HepG2 (cell line): ENCODE measurements at regions not wholly inside any gene's neighbourhood (a gene's known extent, or its start where the extent isn't known, plus 50 kb on each side); places are given as distances from the start of the nearest gene placed in this dataset.

Experiments used
- HOXA5 ChIP-seq: sonication (generic); formaldehyde crosslinking; IDR thresholded peaks from 2 replicates; pipeline ENCODE4 v1.4.0; 2020; ENCODE audit warnings: missing genetic modification reagents
- HOXA9 ChIP-seq: sonication (generic); formaldehyde crosslinking; IDR thresholded peaks from 2 replicates; pipeline ENCODE4 v1.8.1; 2022; ENCODE audit warnings: missing genetic modification reagents, mild to moderate bottlenecking, moderate library complexity, borderline replicate concordance
- KDM3A ChIP-seq: IDR thresholded peaks from 2 replicates; pipeline ENCODE4 v1.6.1; 2018; ENCODE audit warnings: low read depth, missing compliant biosample characterization
- KMT2B ChIP-seq: IDR thresholded peaks from 2 replicates; pipeline ENCODE4 v1.6.1; 2016; ENCODE audit warnings: missing genetic modification reagents, missing compliant biosample characterization
- MIER3 ChIP-seq: IDR thresholded peaks from 2 replicates; pipeline ENCODE4 v1.6.1; 2016; ENCODE audit warnings: missing compliant biosample characterization, borderline replicate concordance
- MYC ChIP-seq: sonication (generic); formaldehyde crosslinking; IDR thresholded peaks from 2 replicates; pipeline ENCODE4 v1.9.0; 2021; ENCODE audit warnings: missing genetic modification reagents, borderline replicate concordance
- NFKB2 ChIP-seq: sonication (generic); formaldehyde crosslinking; IDR thresholded peaks from 2 replicates; pipeline ENCODE4 v1.4.0; 2020; ENCODE audit warnings: missing genetic modification reagents, borderline replicate concordance
- NFYB ChIP-seq: sonication (generic); formaldehyde crosslinking; IDR thresholded peaks from 2 replicates; pipeline ENCODE4 v1.4.0; 2020; ENCODE audit warnings: missing genetic modification reagents
- PHF20 ChIP-seq: sonication (generic); formaldehyde crosslinking; IDR thresholded peaks from 2 replicates; pipeline ENCODE4 v1.5.0; 2020; ENCODE audit warnings: mild to moderate bottlenecking, missing genetic modification reagents
- RFXAP ChIP-seq: sonication (generic); formaldehyde crosslinking; IDR thresholded peaks from 2 replicates; pipeline ENCODE4 v1.4.0; 2020; ENCODE audit warnings: missing genetic modification reagents, borderline replicate concordance
- STAG1 ChIP-seq: sonication (generic); formaldehyde crosslinking; IDR thresholded peaks from 2 replicates; pipeline ENCODE4 v1.4.0; 2020; ENCODE audit warnings: missing genetic modification reagents
- ZBTB38 ChIP-seq: sonication (generic); formaldehyde crosslinking; IDR thresholded peaks from 2 replicates; pipeline ENCODE4 v1.5.1; 2020; ENCODE audit warnings: mild to moderate bottlenecking, missing genetic modification reagents
- ZMYM3 ChIP-seq: sonication (generic); formaldehyde crosslinking; IDR thresholded peaks from 2 replicates; pipeline ENCODE4 v1.5.1; 2020; ENCODE audit warnings: mild to moderate bottlenecking, missing genetic modification reagents
- ZNF136 ChIP-seq: sonication (generic); formaldehyde crosslinking; IDR thresholded peaks from 2 replicates; pipeline ENCODE4 v1.8.1; 2022; ENCODE audit warnings: low read depth, mild to moderate bottlenecking, moderate library complexity, missing genetic modification reagents
- ZNF772 ChIP-seq: sonication (generic); formaldehyde crosslinking; IDR thresholded peaks from 2 replicates; pipeline ENCODE4 v1.5.0; 2020; ENCODE audit warnings: mild to moderate bottlenecking, missing genetic modification reagents
- TF ChIP-seq, protein P1 (sequence below): sonication (generic); formaldehyde crosslinking; IDR thresholded peaks from 2 replicates; pipeline ENCODE4 v1.5.1; 2020; ENCODE audit warnings: mild to moderate bottlenecking, missing genetic modification reagents, moderate library complexity
- TF ChIP-seq, protein P2 (sequence below): sonication (generic); formaldehyde crosslinking; IDR thresholded peaks from 2 replicates; pipeline ENCODE4 v1.9.0; 2022; ENCODE audit warnings: missing genetic modification reagents, mild to moderate bottlenecking, borderline replicate concordance
- TF ChIP-seq, protein P3 (sequence below): sonication (generic); formaldehyde crosslinking; IDR thresholded peaks from 2 replicates; pipeline ENCODE4 v1.5.0; 2020; ENCODE audit warnings: missing genetic modification reagents
- TF ChIP-seq, protein P4 (sequence below): IDR thresholded peaks from 2 replicates; pipeline ENCODE4 v1.6.1; 2016; ENCODE audit warnings: missing compliant biosample characterization, missing genetic modification reagents, borderline replicate concordance
- TF ChIP-seq, protein P5 (sequence below): sonication (generic); formaldehyde crosslinking; conservative IDR thresholded peaks from 2 replicates; pipeline ENCODE4 v1.8.0; 2022; ENCODE audit warnings: low read depth, missing genetic modification reagents
- TF ChIP-seq, protein P6 (sequence below): sonication (generic); formaldehyde crosslinking; IDR thresholded peaks from 2 replicates; pipeline ENCODE4 v1.4.0; 2020; ENCODE audit warnings: missing genetic modification reagents

DNA sequence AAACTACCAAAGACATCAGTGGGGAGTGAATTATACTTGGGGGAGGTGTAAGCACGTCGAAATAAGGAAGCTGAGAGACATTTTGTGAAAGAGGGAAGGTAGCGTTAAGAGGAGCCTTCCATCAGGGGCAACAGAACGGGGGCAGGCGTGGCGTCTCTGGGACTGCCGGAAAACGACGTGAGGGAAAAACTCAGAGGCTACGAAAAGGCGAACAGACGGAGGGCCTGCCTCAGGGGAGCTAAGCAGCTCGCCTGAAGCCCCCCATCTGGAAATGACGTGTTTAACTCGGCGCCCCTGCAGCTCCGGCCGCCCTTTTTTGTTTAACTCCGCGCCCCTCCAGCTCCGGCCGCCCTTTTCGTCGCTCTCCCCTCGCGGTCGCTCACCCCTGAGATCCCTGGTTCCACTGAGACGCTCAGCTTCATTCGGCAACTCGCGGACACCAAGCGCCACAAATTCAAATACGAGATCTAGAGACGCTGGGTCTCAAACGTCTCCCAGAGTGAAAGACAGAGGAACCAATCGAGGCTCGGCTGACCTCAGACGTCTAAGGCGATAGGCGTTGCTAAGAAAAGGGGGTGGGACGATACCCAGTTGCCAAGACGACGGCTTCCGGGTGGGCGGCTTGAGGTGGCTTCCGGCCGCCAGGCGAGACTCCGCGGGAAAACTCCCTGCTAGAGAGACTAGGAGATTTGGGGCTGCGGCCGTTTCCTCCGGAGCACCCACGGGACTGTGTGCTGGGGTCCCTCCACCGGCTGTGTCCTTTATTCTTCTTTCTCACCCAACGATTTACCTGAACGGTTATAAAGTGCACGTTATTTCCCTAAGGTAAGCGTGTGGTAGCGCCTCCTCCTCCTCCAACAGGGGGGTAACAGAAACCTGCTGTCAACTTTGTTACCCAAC, 383.2 kb downstream of the ZFHX3 start (continued):
- TF ChIP-seq RFXAP (CRISPR knock-in tag) = peak; percentile 95
- TF ChIP-seq NFYB = peak; percentile 94
- TF ChIP-seq STAG1 (CRISPR knock-in tag) = peak; percentile 2; the same call in 1 of the 2 replicates
- peak; percentile 48; the same call in 1 of the 2 replicates for TF ChIP-seq HOXA9 (CRISPR knock-in tag)
- TF ChIP-seq ZNF136 (CRISPR knock-in tag) = no peak
- TF ChIP-seq, protein P1, sequence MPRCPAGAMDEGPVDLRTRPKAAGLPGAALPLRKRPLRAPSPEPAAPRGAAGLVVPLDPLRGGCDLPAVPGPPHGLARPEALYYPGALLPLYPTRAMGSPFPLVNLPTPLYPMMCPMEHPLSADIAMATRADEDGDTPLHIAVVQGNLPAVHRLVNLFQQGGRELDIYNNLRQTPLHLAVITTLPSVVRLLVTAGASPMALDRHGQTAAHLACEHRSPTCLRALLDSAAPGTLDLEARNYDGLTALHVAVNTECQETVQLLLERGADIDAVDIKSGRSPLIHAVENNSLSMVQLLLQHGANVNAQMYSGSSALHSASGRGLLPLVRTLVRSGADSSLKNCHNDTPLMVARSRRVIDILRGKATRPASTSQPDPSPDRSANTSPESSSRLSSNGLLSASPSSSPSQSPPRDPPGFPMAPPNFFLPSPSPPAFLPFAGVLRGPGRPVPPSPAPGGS (CRISPR knock-in tag) = no peak; the same call in 1 of the 2 replicates
- TF ChIP-seq, protein P2, sequence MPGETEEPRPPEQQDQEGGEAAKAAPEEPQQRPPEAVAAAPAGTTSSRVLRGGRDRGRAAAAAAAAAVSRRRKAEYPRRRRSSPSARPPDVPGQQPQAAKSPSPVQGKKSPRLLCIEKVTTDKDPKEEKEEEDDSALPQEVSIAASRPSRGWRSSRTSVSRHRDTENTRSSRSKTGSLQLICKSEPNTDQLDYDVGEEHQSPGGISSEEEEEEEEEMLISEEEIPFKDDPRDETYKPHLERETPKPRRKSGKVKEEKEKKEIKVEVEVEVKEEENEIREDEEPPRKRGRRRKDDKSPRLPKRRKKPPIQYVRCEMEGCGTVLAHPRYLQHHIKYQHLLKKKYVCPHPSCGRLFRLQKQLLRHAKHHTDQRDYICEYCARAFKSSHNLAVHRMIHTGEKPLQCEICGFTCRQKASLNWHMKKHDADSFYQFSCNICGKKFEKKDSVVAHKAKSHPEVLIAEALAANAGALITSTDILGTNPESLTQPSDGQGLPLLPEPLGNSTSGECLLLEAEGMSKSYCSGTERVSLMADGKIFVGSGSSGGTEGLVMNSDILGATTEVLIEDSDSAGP (CRISPR knock-in tag) = peak; percentile 53; the same call in 1 of the 2 replicates
- 0 out of 2 replicates have a peak, but pooled peaks have one; percentile 49 for TF ChIP-seq MIER3 (CRISPR knock-in tag)
- TF ChIP-seq, protein P3, sequence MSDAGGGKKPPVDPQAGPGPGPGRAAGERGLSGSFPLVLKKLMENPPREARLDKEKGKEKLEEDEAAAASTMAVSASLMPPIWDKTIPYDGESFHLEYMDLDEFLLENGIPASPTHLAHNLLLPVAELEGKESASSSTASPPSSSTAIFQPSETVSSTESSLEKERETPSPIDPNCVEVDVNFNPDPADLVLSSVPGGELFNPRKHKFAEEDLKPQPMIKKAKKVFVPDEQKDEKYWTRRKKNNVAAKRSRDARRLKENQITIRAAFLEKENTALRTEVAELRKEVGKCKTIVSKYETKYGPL = no peak; the same call in 1 of the 2 replicates
- peak; percentile 16; the same call in 1 of the 2 replicates for TF ChIP-seq KDM3A (CRISPR knock-in tag)
- peak; percentile 89 for TF ChIP-seq KMT2B (CRISPR knock-in tag)
- TF ChIP-seq ZMYM3 (CRISPR knock-in tag) = no peak
- TF ChIP-seq ZBTB38 (CRISPR knock-in tag) = peak; percentile 50; the same call in 1 of the 2 replicates
- peak; percentile 89; the same call in 1 of the 2 replicates for TF ChIP-seq NFKB2
- TF ChIP-seq ZNF772 = no peak
- TF ChIP-seq PHF20 (CRISPR knock-in tag) = peak; percentile 82
- TF ChIP-seq, protein P4, sequence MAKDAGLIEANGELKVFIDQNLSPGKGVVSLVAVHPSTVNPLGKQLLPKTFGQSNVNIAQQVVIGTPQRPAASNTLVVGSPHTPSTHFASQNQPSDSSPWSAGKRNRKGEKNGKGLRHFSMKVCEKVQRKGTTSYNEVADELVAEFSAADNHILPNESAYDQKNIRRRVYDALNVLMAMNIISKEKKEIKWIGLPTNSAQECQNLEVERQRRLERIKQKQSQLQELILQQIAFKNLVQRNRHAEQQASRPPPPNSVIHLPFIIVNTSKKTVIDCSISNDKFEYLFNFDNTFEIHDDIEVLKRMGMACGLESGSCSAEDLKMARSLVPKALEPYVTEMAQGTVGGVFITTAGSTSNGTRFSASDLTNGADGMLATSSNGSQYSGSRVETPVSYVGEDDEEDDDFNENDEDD = peak; percentile 94
- TF ChIP-seq, protein P5, sequence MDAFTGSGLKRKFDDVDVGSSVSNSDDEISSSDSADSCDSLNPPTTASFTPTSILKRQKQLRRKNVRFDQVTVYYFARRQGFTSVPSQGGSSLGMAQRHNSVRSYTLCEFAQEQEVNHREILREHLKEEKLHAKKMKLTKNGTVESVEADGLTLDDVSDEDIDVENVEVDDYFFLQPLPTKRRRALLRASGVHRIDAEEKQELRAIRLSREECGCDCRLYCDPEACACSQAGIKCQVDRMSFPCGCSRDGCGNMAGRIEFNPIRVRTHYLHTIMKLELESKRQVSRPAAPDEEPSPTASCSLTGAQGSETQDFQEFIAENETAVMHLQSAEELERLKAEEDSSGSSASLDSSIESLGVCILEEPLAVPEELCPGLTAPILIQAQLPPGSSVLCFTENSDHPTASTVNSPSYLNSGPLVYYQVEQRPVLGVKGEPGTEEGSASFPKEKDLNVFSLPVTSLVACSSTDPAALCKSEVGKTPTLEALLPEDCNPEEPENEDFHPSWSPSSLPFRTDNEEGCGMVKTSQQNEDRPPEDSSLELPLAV (CRISPR knock-in tag) = no peak
- peak; percentile 47; the same call in 1 of the 2 replicates for TF ChIP-seq MYC (CRISPR knock-in tag)
- TF ChIP-seq HOXA5 (CRISPR knock-in tag) = peak; percentile 45; the same call in 1 of the 2 replicates
- TF ChIP-seq, protein P6, sequence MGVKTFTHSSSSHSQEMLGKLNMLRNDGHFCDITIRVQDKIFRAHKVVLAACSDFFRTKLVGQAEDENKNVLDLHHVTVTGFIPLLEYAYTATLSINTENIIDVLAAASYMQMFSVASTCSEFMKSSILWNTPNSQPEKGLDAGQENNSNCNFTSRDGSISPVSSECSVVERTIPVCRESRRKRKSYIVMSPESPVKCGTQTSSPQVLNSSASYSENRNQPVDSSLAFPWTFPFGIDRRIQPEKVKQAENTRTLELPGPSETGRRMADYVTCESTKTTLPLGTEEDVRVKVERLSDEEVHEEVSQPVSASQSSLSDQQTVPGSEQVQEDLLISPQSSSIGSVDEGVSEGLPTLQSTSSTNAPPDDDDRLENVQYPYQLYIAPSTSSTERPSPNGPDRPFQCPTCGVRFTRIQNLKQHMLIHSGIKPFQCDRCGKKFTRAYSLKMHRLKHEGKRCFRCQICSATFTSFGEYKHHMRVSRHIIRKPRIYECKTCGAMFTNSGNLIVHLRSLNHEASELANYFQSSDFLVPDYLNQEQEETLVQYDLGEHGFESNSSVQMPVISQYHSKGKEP (CRISPR knock-in tag) = 0 out of 2 replicates have a peak, but pooled peaks have one; percentile 16
